Peyer's patch (tissue), 4 donors: ENCODE measurements at regions not wholly inside any gene's neighbourhood (a gene's known extent, or its start where the extent isn't known, plus 50 kb on each side); places are given as distances from the start of the nearest gene placed in this dataset.

Experiments used
- DNase-seq, 3 donors: peaks; one replicate each; pipeline ENCODE4 v3.0.0-alpha.2; 2017 to 2019
- H3K27ac ChIP-seq, 4 donors: fragments of 200-600 bp; sonication (generic); one replicate each; pipeline ENCODE4 v1.5.1; 2016 to 2019
- H3K27me3 ChIP-seq, 2 donors: fragments of 200-600 bp; sonication (generic); one replicate each; pipeline ENCODE4 v1.5.1; 2019
- H3K36me3 ChIP-seq, 3 donors: fragments of 200-600 bp; sonication (generic); one replicate each; pipeline ENCODE4 v1.5.1; 2016 to 2019
- H3K4me1 ChIP-seq, 4 donors: fragments of 200-600 bp; sonication (generic); one replicate each; pipeline ENCODE4 v1.5.1; 2016 to 2019
- H3K4me3 ChIP-seq, 4 donors: fragments of 200-600 bp; sonication (generic); 1 replicate in 3 of 4; 2 replicates in 1 of 4; pipeline ENCODE4 v1.5.1; 2016 to 2019; ENCODE audit warnings: mild to moderate bottlenecking in 1 of 4
- H3K9me3 ChIP-seq, 4 donors: fragments of 200-600 bp; sonication (generic); one replicate each; pipeline ENCODE4 v1.5.1; 2016 to 2019; ENCODE audit warnings: mild to moderate bottlenecking in 1 of 4
- POLR2A ChIP-seq, 2 donors: fragments of 450-650 bp; IDR thresholded peaks; one replicate each; pipeline ENCODE4 v1.5.1; 2017; ENCODE audit warnings: antibody characterized with exemption in 2 of 2, mild to moderate bottlenecking in 2 of 2, moderate library complexity in 2 of 2
- TF ChIP-seq, protein P1 (sequence below), 6 experiments: fragments of 450-650 bp in 4 of 6; fragments of 200-600 bp in 2 of 6; sonication (generic) in 1 of 6; IDR thresholded peaks; one replicate each; pipeline ENCODE4 v1.5.1; 2017 to 2019; ENCODE audit warnings: antibody characterized with exemption in 6 of 6, mild to moderate bottlenecking in 3 of 6, moderate library complexity in 1 of 6

DNA sequence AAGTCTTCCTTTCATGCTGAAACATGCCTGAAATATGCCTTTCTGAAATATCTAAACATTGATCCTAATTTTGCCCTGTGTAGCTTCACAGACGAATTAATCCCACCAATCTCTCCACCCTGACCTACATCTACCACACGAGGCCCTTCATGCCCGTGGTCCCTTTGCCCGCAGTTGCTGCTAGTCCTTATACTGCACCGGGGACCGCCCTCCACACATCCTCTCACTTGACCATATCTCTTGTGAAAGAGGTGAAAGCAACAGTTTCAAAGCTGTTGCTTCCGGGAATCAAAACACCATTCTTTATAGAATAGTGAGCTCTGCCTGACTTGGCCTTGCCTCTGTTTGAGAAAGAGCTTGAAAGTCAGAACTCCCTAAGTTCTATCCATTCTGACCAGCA lies 499.5 kb downstream of the NTRK3 start:
- H3K4me3 ChIP-seq, result no peak overlapping the region
- peaks cover 0 to 10% (median 0%) of the 10 kb centered on the region in 4 donors for H3K4me1 ChIP-seq
- H3K27ac ChIP-seq, result no peak overlapping the region
- TF ChIP-seq POLR2A (IDR thresholded peaks at IDR 0.05), result no peak
- TF ChIP-seq, protein P1, sequence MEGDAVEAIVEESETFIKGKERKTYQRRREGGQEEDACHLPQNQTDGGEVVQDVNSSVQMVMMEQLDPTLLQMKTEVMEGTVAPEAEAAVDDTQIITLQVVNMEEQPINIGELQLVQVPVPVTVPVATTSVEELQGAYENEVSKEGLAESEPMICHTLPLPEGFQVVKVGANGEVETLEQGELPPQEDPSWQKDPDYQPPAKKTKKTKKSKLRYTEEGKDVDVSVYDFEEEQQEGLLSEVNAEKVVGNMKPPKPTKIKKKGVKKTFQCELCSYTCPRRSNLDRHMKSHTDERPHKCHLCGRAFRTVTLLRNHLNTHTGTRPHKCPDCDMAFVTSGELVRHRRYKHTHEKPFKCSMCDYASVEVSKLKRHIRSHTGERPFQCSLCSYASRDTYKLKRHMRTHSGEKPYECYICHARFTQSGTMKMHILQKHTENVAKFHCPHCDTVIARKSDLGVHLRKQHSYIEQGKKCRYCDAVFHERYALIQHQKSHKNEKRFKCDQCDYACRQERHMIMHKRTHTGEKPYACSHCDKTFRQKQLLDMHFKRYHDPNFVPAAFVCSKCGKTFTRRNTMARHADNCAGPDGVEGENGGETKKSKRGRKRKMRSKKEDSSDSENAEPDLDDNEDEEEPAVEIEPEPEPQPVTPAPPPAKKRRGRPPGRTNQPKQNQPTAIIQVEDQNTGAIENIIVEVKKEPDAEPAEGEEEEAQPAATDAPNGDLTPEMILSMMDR (IDR thresholded peaks at IDR 0.05), result no peak
- no peak for DNase-seq
- no peaks in the 10 kb centered on the region for H3K27me3 ChIP-seq
- H3K9me3 ChIP-seq, result no peaks in the 10 kb centered on the region
- H3K36me3 ChIP-seq, result no peaks in the 10 kb centered on the region

DNA sequence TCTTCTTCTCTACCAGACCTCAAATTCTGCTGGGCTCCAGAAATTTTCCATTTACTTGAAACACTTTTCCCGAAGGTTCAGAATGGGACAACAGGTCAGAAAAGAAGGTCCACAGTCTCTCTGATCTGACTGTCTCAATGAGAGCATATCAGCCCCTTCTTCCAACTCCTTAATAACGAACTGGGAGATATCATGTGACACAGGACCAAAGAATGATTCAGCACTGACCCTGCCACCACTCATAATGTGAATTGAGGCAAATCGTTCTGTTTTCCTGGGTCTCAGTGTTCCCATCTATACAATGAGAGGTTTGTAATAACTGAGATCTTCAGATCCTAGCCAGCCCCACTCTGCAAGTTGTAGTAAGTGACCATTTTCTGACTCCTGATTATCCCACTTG lies 500.5 kb downstream of the NTRK3 start:
- DNase-seq, result no peak
- Histone ChIP-seq H3K27me3 (no peaks in the 10 kb centered on the region), H3K27ac (no peak overlapping the region), H3K4me1 (peaks cover 0 to 10% (median 0%) of the 10 kb centered on the region in 4 donors), H3K4me3 (no peak overlapping the region), H3K9me3 (no peaks in the 10 kb centered on the region), H3K36me3 (no peaks in the 10 kb centered on the region)
- TF ChIP-seq, protein P1 (IDR thresholded peaks at IDR 0.05), result no peak
- TF ChIP-seq POLR2A (IDR thresholded peaks at IDR 0.05), result no peak

- no peaks in the 10 kb centered on the region for H3K36me3 ChIP-seq
- DNase-seq, result peak in 1 of 3 donors; percentile 47
- no peak overlapping the region for H3K4me3 ChIP-seq
- H3K9me3 ChIP-seq, result no peaks in the 10 kb centered on the region
- no peak overlapping the region for H3K27ac ChIP-seq
- H3K27me3 ChIP-seq, result no peaks in the 10 kb centered on the region
- H3K4me1 ChIP-seq, result peaks cover 0 to 10% (median 0%) of the 10 kb centered on the region in 4 donors
- no peak for TF ChIP-seq POLR2A (IDR thresholded peaks at IDR 0.05)
- TF ChIP-seq, protein P1 (IDR thresholded peaks at IDR 0.05), result no peak
Observed at GRCh38 chr15:87755226-87755625, 501.3 kb downstream of the NTRK3 start.

GRCh38 chr15:87753539-87753938 lies 503.0 kb downstream of the NTRK3 start:
- Histone ChIP-seq H3K36me3 (no peaks in the 10 kb centered on the region), H3K4me1 (peaks cover 0 to 10% (median 0%) of the 10 kb centered on the region in 4 donors), H3K27me3 (no peaks in the 10 kb centered on the region), H3K9me3 (no peaks in the 10 kb centered on the region), H3K4me3 (no peak overlapping the region), H3K27ac (no peak overlapping the region)
- DNase-seq, result no peak
- TF ChIP-seq, protein P1 (IDR thresholded peaks at IDR 0.05), result no peak
- TF ChIP-seq POLR2A (IDR thresholded peaks at IDR 0.05), result no peak

DNA sequence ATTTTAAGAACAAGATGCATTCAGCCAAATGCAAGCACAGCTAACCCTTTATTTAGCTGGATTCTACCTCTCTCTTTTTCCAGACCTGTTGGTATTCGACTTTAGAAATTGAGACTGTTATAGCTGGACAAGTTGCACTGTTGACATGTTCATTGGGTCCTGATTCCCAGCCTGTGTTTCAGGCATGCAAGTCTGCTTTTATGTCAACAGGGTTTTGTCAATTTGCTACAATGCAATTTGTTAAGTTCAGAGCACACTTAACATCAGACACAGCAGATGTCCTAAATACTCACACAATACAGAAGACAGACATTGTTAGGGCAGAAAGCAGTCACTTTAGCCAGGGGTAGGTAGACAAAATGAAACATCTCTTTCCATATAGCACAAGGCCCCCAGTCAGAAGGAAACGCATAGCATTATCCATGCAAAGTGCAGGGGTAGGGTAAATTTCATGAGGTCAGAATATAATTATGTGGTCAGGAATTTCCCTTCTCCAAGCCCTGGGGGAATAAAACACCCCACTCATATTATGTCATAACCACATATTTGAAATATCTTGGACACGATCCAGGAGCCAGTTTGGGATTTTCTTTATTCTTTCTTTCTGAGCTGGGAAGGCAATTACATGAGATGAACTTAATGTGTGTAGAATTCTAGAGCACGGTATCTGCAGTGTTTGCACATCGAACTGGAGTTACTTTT lies 504.1 kb downstream of the NTRK3 start:
- DNase-seq, result no peak
- no peak for TF ChIP-seq POLR2A (IDR thresholded peaks at IDR 0.05)
- TF ChIP-seq, protein P1 (IDR thresholded peaks at IDR 0.05), result no peak
- H3K4me3 ChIP-seq, result no peak overlapping the region
- no peaks in the 10 kb centered on the region for H3K9me3 ChIP-seq
- no peaks in the 10 kb centered on the region for H3K36me3 ChIP-seq
- peaks cover 0 to 10% (median 0%) of the 10 kb centered on the region in 4 donors for H3K4me1 ChIP-seq
- peak overlapping the region in 1 of 4 donors; percentile 31 for H3K27ac ChIP-seq
- H3K27me3 ChIP-seq, result no peaks in the 10 kb centered on the region
